ENCODE measurements at regions not wholly inside any gene's neighbourhood (a gene's known extent, or its start where the extent isn't known, plus 50 kb on each side); places are given as distances from the start of the nearest gene placed in this dataset.

GRCh38 chr14:65304963-65305362 lies 107.6 kb upstream of the FUT8 start:
- TF ChIP-seq, protein P1, sequence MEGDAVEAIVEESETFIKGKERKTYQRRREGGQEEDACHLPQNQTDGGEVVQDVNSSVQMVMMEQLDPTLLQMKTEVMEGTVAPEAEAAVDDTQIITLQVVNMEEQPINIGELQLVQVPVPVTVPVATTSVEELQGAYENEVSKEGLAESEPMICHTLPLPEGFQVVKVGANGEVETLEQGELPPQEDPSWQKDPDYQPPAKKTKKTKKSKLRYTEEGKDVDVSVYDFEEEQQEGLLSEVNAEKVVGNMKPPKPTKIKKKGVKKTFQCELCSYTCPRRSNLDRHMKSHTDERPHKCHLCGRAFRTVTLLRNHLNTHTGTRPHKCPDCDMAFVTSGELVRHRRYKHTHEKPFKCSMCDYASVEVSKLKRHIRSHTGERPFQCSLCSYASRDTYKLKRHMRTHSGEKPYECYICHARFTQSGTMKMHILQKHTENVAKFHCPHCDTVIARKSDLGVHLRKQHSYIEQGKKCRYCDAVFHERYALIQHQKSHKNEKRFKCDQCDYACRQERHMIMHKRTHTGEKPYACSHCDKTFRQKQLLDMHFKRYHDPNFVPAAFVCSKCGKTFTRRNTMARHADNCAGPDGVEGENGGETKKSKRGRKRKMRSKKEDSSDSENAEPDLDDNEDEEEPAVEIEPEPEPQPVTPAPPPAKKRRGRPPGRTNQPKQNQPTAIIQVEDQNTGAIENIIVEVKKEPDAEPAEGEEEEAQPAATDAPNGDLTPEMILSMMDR (IDR thresholded peaks at IDR 0.05): no peak
- no peak for TF ChIP-seq POLR2A (IDR thresholded peaks at IDR 0.05)
